Spleen (tissue), 11 donors: ENCODE measurements at regions not wholly inside any gene's neighbourhood (a gene's known extent, or its start where the extent isn't known, plus 50 kb on each side); places are given as distances from the start of the nearest gene placed in this dataset.

Experiments used
- DNase-seq: peaks from one replicate; pipeline ENCODE4 v3.0.0-alpha.2; 2020
- H3K27ac ChIP-seq, 8 donors: fragments of 200-600 bp; sonication (generic) in 7 of 8; 1 replicate in 4 of 8; 2 replicates in 4 of 8; pipeline versions ENCODE4 v1.5.0 to v1.8.0; 2016 to 2021; ENCODE audit warnings: inconsistent platforms in 4 of 8, mild to moderate bottlenecking in 4 of 8, moderate library complexity in 1 of 8
- H3K27me3 ChIP-seq, 7 donors: fragments of 200-600 bp; sonication (generic) in 6 of 7; replicated peaks in 1 of 7; 1 replicate in 4 of 7; 2 replicates in 3 of 7; pipeline versions ENCODE4 v1.5.0 to v1.8.0; 2016 to 2021; ENCODE audit warnings: inconsistent platforms in 3 of 7, mild to moderate bottlenecking in 1 of 7
- H3K36me3 ChIP-seq, 6 donors: fragments of 200-600 bp; sonication (generic) in 5 of 6; 1 replicate in 4 of 6; 2 replicates in 2 of 6; pipeline versions ENCODE4 v1.5.0 to v1.8.0; 2016 to 2021; ENCODE audit warnings: inconsistent platforms in 2 of 6
- H3K4me1 ChIP-seq, 6 donors: fragments of 200-600 bp; sonication (generic) in 5 of 6; 1 replicate in 3 of 6; 2 replicates in 3 of 6; pipeline versions ENCODE4 v1.5.0 to v1.8.0; 2016 to 2021; ENCODE audit warnings: inconsistent platforms in 3 of 6
- H3K4me3 ChIP-seq, 8 donors: fragments of 200-600 bp; sonication (generic) in 7 of 8; 1 replicate in 4 of 8; 2 replicates in 4 of 8; pipeline versions ENCODE4 v1.5.0 to v1.8.0; 2016 to 2021; ENCODE audit warnings: inconsistent platforms in 4 of 8, mild to moderate bottlenecking in 4 of 8, moderate library complexity in 2 of 8
- H3K9me3 ChIP-seq, 8 donors: fragments of 200-600 bp; sonication (generic) in 7 of 8; 1 replicate in 4 of 8; 2 replicates in 4 of 8; pipeline versions ENCODE4 v1.5.0 to v1.8.0; 2016 to 2021; ENCODE audit warnings: inconsistent platforms in 4 of 8
- CTCF ChIP-seq, 11 experiments: fragments of 200-600 bp in 7 of 11; fragments of 450-650 bp in 4 of 11; sonication (generic) in 4 of 11; IDR thresholded peaks in 8 of 11; conservative IDR thresholded peaks in 3 of 11; 1 replicate in 7 of 11; 2 replicates in 4 of 11; pipeline versions ENCODE4 v1.4.0 to v1.8.0; 2016 to 2021; ENCODE audit warnings: antibody characterized with exemption in 11 of 11, inconsistent platforms in 4 of 11, mild to moderate bottlenecking in 1 of 11
- POLR2A ChIP-seq, 3 donors: fragments of 450-650 bp; IDR thresholded peaks; one replicate each; pipeline ENCODE4 v1.5.1; 2017; ENCODE audit warnings: antibody characterized with exemption in 3 of 3, mild to moderate bottlenecking in 1 of 3
- POLR2AphosphoS5 ChIP-seq, 3 donors: sonication (generic); formaldehyde crosslinking; IDR thresholded peaks; one replicate each; pipeline ENCODE4 v1.5.1; 2017; ENCODE audit warnings: antibody characterized with exemption in 3 of 3
- WGBS, 5 donors: extraction: QIAGEN DNeasy Blood & Tissue Kit in 3 of 5; methylation state at CpG; one replicate each; pipeline versions ENCODE4 v1.1.5 to v1.1.7; 2013 to 2018; 5-methylcytosine and 5-hydroxymethylcytosine counted together
- intact Hi-C: fragments of 100-400 bp; cut with DNase I; formaldehyde crosslinking; loops from one replicate; pipeline ENCODE4 v1.15.0; 2023; ENCODE audit warnings: low total_unique reads
- donor health status: healthy with polysubstance abuse.
- donor health status: DM: no; HTN: no; CAD: no; lungs with moderate emphysema.
- donor health status: DM: no; HTN: no; CAD: no.
- donor health status: Bipolar disorder and iron deficiency.
- donor health status: healthy.
- donor health status: DM: no; HTN: no; CAD: no.
- donor health status: DM: yes; HTN: yes; CAD: no.

DNA sequence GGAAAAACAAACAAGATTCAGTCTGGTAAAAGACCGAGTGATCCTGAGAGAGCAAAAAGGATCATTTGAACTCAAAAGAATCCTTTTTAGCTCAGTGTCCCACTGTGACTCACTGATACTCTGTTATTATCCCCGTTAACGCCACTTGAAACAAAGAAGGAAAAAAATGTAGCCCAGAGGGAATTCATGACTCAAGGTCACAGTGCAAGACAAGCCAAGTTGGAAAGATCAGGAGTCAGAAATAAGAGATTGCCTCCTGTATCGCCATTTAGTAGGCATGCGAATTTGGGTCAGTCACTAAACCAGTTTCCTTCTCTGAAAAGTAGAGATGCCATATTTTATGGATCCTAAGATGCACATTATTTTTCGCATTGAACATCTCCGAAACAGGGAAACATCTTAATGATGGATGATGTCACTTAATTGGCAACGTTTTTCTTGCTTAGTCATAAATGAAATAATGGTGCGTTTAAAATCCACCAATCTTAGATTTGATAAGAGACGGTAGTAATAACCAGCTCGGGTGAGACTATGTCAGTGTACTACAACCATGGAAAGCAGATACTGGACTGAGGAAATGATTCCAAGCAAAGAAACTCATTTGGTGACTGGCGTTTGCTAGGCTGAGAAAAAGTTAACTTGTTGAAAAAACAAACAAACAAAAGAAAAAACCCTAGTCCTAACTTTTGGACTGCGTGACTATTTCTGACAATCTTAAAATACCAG, 502.0 kb upstream of the CELF2 start:
- Histone ChIP-seq H3K36me3 (no peaks in the 10 kb centered on the region), H3K4me1 (no peaks in the 10 kb centered on the region), H3K4me3 (no peak overlapping the region), H3K9me3 (no peaks in the 10 kb centered on the region), H3K27ac (no peak overlapping the region), H3K27me3 (peaks cover 0 to 8% (median 0%) of the 10 kb centered on the region in 7 donors)
- WGBS, 5 donors, result 65 to 82% (median 74%) methylated on average over 13 of the region's 13 CpGs
- no peak for TF ChIP-seq POLR2AphosphoS5 (IDR thresholded peaks at IDR 0.05)
- intact Hi-C loops, result no loop called here
- DNase-seq, result no peak

GRCh38 chr10:10516346-10517130, 501.1 kb upstream of the CELF2 start:
- Histone ChIP-seq H3K4me1 (no peaks in the 10 kb centered on the region), H3K36me3 (no peaks in the 10 kb centered on the region), H3K27me3 (peaks cover 0 to 8% (median 0%) of the 10 kb centered on the region in 7 donors), H3K27ac (no peak overlapping the region), H3K4me3 (no peak overlapping the region), H3K9me3 (no peaks in the 10 kb centered on the region)
- 62 to 82% (median 70%) methylated on average over 8 of the region's 8 CpGs for WGBS, 5 donors
- no peak for DNase-seq
- intact Hi-C loops, result no loop called here
- TF ChIP-seq POLR2AphosphoS5 (IDR thresholded peaks at IDR 0.05), result no peak
- TF ChIP-seq POLR2A (IDR thresholded peaks at IDR 0.05), result no peak
- no peak for TF ChIP-seq CTCF (IDR thresholded peaks at IDR 0.05 in 8 of 11, conservative IDR thresholded peaks at IDR 0.05 in 3 of 11)

GRCh38 chr10:10517866-10518265, 499.8 kb upstream of the CELF2 start:
- TF ChIP-seq POLR2AphosphoS5 (IDR thresholded peaks at IDR 0.05) (no peak), POLR2A (IDR thresholded peaks at IDR 0.05) (no peak), CTCF (IDR thresholded peaks at IDR 0.05 in 8 of 11, conservative IDR thresholded peaks at IDR 0.05 in 3 of 11) (no peak)
- Histone ChIP-seq H3K36me3 (no peaks in the 10 kb centered on the region), H3K27ac (no peak overlapping the region), H3K4me3 (no peak overlapping the region), H3K27me3 (peaks cover 0 to 11% (median 0%) of the 10 kb centered on the region in 7 donors), H3K9me3 (no peaks in the 10 kb centered on the region), H3K4me1 (no peaks in the 10 kb centered on the region)
- 60 to 80% (median 67%) methylated on average over 4 of the region's 4 CpGs for WGBS, 5 donors
- DNase-seq, result no peak
- intact Hi-C loops, result no loop called here

DNA sequence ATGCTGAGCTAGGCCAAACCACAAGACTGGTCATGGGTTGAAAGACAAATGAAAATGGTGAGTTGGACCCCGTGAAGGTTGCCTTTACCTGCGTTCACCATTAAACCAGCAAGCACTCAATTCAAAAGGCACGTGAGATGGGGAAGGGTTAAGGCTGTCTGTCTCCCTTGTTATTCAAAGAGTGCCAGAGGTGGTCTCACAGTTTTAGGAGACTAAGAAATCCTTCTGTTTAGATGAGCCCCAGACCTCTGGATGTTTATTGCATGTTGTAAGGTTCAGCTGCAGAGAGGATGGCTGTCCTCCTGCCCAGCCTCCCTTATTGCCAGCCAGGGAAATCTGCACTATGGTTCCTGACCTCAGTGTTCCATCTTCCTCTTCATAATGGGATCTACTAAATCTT, 498.0 kb upstream of the CELF2 start:
- intact Hi-C loops, result no loop called here
- no peak for DNase-seq
- no peak overlapping the region for H3K4me3 ChIP-seq
- 87 to 93% (median 91%) methylated on average over 3 of the region's 3 CpGs for WGBS, 5 donors
- no peaks in the 10 kb centered on the region for H3K4me1 ChIP-seq
- no peaks in the 10 kb centered on the region for H3K9me3 ChIP-seq
- no peak overlapping the region for H3K27ac ChIP-seq
- no peak for TF ChIP-seq CTCF (IDR thresholded peaks at IDR 0.05 in 8 of 11, conservative IDR thresholded peaks at IDR 0.05 in 3 of 11)
- no peak for TF ChIP-seq POLR2A (IDR thresholded peaks at IDR 0.05)
- TF ChIP-seq POLR2AphosphoS5 (IDR thresholded peaks at IDR 0.05), result no peak
- no peaks in the 10 kb centered on the region for H3K36me3 ChIP-seq
- peaks cover 0 to 11% (median 0%) of the 10 kb centered on the region in 7 donors for H3K27me3 ChIP-seq
